Breast epithelium (tissue), 4 donors: ENCODE measurements at regions not wholly inside any gene's neighbourhood (a gene's known extent, or its start where the extent isn't known, plus 50 kb on each side); places are given as distances from the start of the nearest gene placed in this dataset.
"Not testable (repeated sequence)": the region's sequence is repeated elsewhere in the genome, so short reads cannot be mapped to it uniquely, and the experiment has no call there.

Source experiments
- DNase-seq, 2 donors: peaks; one replicate each; pipeline ENCODE4 v3.0.0-alpha.2; 2019; ENCODE audit warnings: low spot score in 2 of 2
- H3K27ac ChIP-seq, 2 donors: fragments of 200-600 bp; sonication (generic) in 1 of 2; one replicate each; pipeline ENCODE4 v1.5.1; 2016 to 2019; ENCODE audit warnings: mild to moderate bottlenecking in 1 of 2
- H3K27me3 ChIP-seq, 2 donors: fragments of 200-600 bp; sonication (generic) in 1 of 2; one replicate each; pipeline versions ENCODE4 v1.5.1 to v1.6.0; 2017 to 2019; ENCODE audit warnings: control low read depth in 1 of 2, mild to moderate bottlenecking in 1 of 2
- H3K36me3 ChIP-seq: fragments of 200-600 bp; one replicate; pipeline ENCODE4 v1.5.1; 2019
- H3K4me1 ChIP-seq, 2 donors: fragments of 200-600 bp; sonication (generic); one replicate each; pipeline ENCODE4 v1.5.1; 2016 to 2019; ENCODE audit warnings: control low read depth in 1 of 2
- H3K4me3 ChIP-seq, 3 donors: fragments of 200-600 bp; sonication (generic); 1 replicate in 2 of 3; 2 replicates in 1 of 3; pipeline ENCODE4 v1.5.1; 2016 to 2019; ENCODE audit warnings: mild to moderate bottlenecking in 3 of 3, moderate library complexity in 2 of 3
- H3K9me3 ChIP-seq, 2 donors: fragments of 200-600 bp; sonication (generic) in 1 of 2; one replicate each; pipeline ENCODE4 v1.5.1; 2016 to 2019; ENCODE audit warnings: control low read depth in 1 of 2
- POLR2A ChIP-seq: fragments of 450-650 bp; IDR thresholded peaks from one replicate; pipeline ENCODE4 v1.6.1; 2016; ENCODE audit warnings: antibody characterized with exemption, mild to moderate bottlenecking, moderate library complexity
- POLR2AphosphoS5 ChIP-seq, 3 donors: sonication (generic); formaldehyde crosslinking; IDR thresholded peaks; one replicate each; pipeline ENCODE4 v1.6.1; 2017; ENCODE audit warnings: antibody characterized with exemption in 3 of 3
- intact Hi-C: fragments of 100-400 bp; cut with DNase I; formaldehyde crosslinking; loops from one replicate; pipeline ENCODE4 v1.15.1; 2023; ENCODE audit warnings: low total_unique reads
- TF ChIP-seq, protein P1 (sequence below), 3 donors: fragments of 450-650 bp; IDR thresholded peaks; one replicate each; pipeline ENCODE4 v1.5.1; 2016 to 2017; ENCODE audit warnings: antibody characterized with exemption in 3 of 3, mild to moderate bottlenecking in 3 of 3, moderate library complexity in 3 of 3

DNA sequence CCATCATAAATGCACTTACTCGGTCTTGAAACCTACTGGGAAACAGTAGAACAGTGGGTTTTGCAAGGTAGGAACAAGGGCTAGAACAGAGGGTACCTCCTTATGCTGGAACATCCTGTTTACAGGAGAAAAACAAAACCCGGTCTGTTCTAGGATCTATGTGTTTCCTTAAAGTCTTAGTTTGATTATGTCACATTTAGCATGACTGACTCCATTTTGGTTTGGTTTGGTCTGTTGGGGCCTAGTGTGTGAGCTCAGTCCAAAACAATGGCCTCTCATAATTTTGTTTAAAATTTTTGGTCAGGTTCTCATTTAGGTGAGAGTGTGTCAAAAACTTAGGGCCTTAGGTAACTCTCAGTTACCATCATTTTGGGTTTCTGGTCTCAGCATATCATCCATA is 96.3 kb upstream of the TRIM24 start:
- TF ChIP-seq POLR2A: no peak
- TF ChIP-seq, protein P1, sequence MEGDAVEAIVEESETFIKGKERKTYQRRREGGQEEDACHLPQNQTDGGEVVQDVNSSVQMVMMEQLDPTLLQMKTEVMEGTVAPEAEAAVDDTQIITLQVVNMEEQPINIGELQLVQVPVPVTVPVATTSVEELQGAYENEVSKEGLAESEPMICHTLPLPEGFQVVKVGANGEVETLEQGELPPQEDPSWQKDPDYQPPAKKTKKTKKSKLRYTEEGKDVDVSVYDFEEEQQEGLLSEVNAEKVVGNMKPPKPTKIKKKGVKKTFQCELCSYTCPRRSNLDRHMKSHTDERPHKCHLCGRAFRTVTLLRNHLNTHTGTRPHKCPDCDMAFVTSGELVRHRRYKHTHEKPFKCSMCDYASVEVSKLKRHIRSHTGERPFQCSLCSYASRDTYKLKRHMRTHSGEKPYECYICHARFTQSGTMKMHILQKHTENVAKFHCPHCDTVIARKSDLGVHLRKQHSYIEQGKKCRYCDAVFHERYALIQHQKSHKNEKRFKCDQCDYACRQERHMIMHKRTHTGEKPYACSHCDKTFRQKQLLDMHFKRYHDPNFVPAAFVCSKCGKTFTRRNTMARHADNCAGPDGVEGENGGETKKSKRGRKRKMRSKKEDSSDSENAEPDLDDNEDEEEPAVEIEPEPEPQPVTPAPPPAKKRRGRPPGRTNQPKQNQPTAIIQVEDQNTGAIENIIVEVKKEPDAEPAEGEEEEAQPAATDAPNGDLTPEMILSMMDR (IDR thresholded peaks at IDR 0.05): no peak
- no peak for TF ChIP-seq POLR2AphosphoS5 (IDR thresholded peaks at IDR 0.05)
- H3K27me3 ChIP-seq: no peaks in the 10 kb centered on the region
- DNase-seq: no peak

DNA sequence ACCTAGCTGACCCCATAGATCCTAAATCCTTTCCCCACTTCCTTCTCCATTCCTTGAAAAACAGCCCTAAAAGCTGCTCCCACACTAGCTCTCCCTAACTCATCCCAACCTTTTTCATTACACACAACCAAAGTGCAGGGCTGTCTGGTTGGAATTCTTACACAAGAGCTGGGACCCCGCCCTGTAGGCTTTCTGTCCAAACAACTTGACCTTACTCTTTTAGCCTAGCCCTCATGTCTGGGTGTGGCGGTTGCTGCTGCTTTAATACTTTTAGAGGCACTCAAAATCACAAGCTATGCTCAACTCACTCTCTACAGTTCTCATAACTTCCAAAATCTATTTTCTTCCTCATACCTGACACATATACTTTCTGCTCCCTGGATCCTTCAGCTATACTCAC is 93.9 kb upstream of the TRIM24 start:
- H3K4me3 ChIP-seq, DNase-seq, H3K27me3 ChIP-seq, H3K27ac ChIP-seq, H3K4me1 ChIP-seq, intact Hi-C loops, H3K36me3 ChIP-seq: not testable (repeated sequence)
- H3K9me3 ChIP-seq: peaks cover 27 to 38% of the 10 kb centered on the region in 2 donors

More for the DNA sequence above, 96.3 kb upstream of the TRIM24 start:
- intact Hi-C loops: loop anchor here (2.0 kb wide), 1 partner anchor 45 kb away; no protein-coding TSS in a partner anchor
- no peaks in the 10 kb centered on the region for H3K4me1 ChIP-seq
- H3K4me3 ChIP-seq: no peak overlapping the region
- H3K9me3 ChIP-seq: peaks cover 9 to 14% of the 10 kb centered on the region in 2 donors
- no peaks in the 10 kb centered on the region for H3K36me3 ChIP-seq
- H3K27ac ChIP-seq: no peak overlapping the region

DNA sequence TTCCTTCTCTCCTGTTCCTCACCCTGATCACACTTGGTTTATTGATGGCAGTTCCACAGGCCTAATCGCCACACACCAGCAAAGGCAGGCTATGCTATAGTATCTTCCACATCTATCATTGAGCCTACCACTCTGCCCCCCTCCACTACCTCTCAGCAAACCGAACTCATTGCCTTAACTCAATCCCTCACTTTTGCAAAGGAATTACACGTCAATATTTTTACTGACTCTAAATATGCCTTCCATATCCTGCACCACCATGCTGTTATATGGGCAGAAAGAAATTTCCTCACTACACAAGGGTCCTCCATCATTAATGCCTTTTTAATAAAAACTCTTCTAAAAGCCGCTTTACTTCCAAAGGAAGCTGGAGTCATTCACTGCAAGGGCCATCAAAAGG is 93.4 kb upstream of the TRIM24 start:
- H3K36me3 ChIP-seq, H3K4me1 ChIP-seq, H3K4me3 ChIP-seq, DNase-seq, intact Hi-C loops, H3K27me3 ChIP-seq, H3K27ac ChIP-seq: not testable (repeated sequence)
- peaks cover 27 to 43% of the 10 kb centered on the region in 2 donors for H3K9me3 ChIP-seq

DNA sequence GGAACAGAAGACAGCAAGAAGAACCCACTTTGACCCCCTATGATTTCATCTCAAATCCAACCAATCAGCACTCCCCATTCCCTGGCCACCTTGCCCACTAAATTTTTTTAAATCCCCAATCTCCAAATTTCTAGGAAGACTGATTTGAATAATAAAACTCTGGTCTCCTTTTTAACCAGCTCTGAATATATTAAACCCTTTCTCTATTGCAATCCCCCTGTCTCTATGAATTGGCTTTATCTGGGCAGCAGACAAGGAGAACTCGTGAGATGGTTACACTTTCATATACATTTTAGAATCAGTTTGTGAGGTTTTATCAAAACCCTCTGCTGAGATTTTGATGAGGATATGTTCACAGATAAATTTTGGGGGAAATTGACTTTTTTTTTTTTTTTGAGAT is 90.3 kb upstream of the TRIM24 start:
- Histone ChIP-seq H3K4me1 (no peaks in the 10 kb centered on the region), H3K27me3 (no peaks in the 10 kb centered on the region), H3K27ac (no peak overlapping the region), H3K4me3 (no peak overlapping the region), H3K36me3 (no peaks in the 10 kb centered on the region), H3K9me3 (peaks cover 27 to 43% of the 10 kb centered on the region in 2 donors)
- DNase-seq: no peak
- TF ChIP-seq POLR2AphosphoS5 (IDR thresholded peaks at IDR 0.05) (no peak), POLR2A (no peak)
- TF ChIP-seq, protein P1 (IDR thresholded peaks at IDR 0.05): no peak
- intact Hi-C loops: no loop called here

DNA sequence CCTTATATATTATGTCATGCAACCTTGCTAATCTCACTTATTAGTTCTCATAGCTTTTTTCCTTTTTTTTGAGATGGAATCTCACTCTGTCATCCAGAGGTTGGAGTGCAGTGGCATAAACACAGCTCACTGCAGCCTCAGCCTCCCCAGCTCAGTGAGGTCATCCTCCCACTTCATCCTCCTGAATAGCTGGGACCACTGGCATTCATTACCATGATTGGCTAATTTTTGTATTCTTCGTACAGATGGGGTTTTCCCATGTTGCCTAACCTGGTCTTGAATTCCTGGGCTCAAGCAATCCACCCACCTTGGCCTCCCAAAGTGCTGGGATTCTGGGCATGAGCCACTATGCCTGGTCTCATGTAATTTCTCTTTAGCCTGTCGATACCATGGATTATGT is 89.1 kb upstream of the TRIM24 start:
- Histone ChIP-seq H3K4me3 (no peak overlapping the region), H3K9me3 (peaks cover 27 to 43% of the 10 kb centered on the region in 2 donors), H3K27me3 (no peaks in the 10 kb centered on the region), H3K27ac (no peak overlapping the region), H3K4me1 (no peaks in the 10 kb centered on the region), H3K36me3 (no peaks in the 10 kb centered on the region)
- no peak for DNase-seq
- TF ChIP-seq, protein P1 (IDR thresholded peaks at IDR 0.05): no peak
- no peak for TF ChIP-seq POLR2A
- no peak for TF ChIP-seq POLR2AphosphoS5 (IDR thresholded peaks at IDR 0.05)
- intact Hi-C loops: no loop called here

DNA sequence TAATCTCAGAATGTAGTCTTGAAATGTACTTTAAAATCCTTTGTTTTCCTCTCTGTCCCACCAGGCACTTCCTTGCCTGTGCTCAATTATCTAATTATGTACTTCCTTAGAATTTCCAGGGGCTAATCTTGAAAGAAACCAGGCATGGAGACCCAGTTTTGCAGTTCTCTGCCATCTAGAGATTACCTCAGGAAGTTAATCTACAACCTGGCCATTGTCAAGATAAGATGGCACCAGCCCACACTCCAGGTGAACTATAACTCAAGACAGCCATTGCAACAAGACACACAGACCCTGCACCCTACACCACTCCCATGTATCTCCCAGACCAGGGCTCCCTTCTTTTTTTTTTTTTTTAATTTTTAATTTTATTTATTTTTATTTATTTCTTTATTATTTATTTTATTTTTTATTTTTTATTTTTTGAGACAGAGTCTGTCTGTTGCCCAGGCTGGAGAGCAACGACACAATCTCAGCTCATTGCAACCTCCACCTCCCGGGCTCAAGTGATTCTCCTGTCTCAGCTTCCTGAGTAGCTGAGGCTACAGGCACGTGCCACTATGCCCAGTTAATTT is 85.9 kb upstream of the TRIM24 start:
- Histone ChIP-seq H3K4me1 (no peaks in the 10 kb centered on the region), H3K4me3 (no peak overlapping the region), H3K36me3 (no peaks in the 10 kb centered on the region), H3K27ac (no peak overlapping the region), H3K9me3 (peaks cover 17 to 24% of the 10 kb centered on the region in 2 donors), H3K27me3 (no peaks in the 10 kb centered on the region)
- TF ChIP-seq, protein P1 (IDR thresholded peaks at IDR 0.05): no peak
- TF ChIP-seq POLR2A (no peak), POLR2AphosphoS5 (IDR thresholded peaks at IDR 0.05) (no peak)
- no peak for DNase-seq
- intact Hi-C loops: no loop called here
